Thoracic aorta (tissue), 2 donors: ENCODE measurements at regions not wholly inside any gene's neighbourhood (a gene's known extent, or its start where the extent isn't known, plus 50 kb on each side); places are given as distances from the start of the nearest gene placed in this dataset.

ENCODE experiments used
- ATAC-seq: fragments of 150-250 bp; one replicate; pipeline ENCODE4 v1.8.0; 2017; ENCODE audit warnings: low read depth; ENCODE audit not compliant: insufficient number of reproducible peaks, low FRiP score
- DNase-seq: peaks from one replicate; pipeline ENCODE4 v3.0.0-alpha.2; 2020; ENCODE audit warnings: low spot score
- H3K27ac ChIP-seq, 2 donors: fragments of 200-600 bp; sonication (generic); 1 replicate in 1 of 2; 2 replicates in 1 of 2; pipeline ENCODE4 v1.5.1; 2016; ENCODE audit warnings: mild to moderate bottlenecking in 2 of 2, moderate library complexity in 2 of 2
- H3K27me3 ChIP-seq: fragments of 200-600 bp; sonication (generic); replicated peaks from 2 replicates; pipeline ENCODE4 v1.6.0; 2016; ENCODE audit warnings: mild to moderate bottlenecking; ENCODE audit not compliant: insufficient read depth
- H3K36me3 ChIP-seq: fragments of 200-600 bp; sonication (generic); one replicate; pipeline ENCODE4 v1.5.1; 2016
- H3K4me1 ChIP-seq, 2 donors: fragments of 200-600 bp; sonication (generic); 1 replicate in 1 of 2; 2 replicates in 1 of 2; pipeline versions ENCODE4 v1.5.1 to v1.6.0; 2016; ENCODE audit warnings: low read depth in 2 of 2, mild to moderate bottlenecking in 1 of 2; ENCODE audit not compliant: control insufficient read depth in 1 of 2
- H3K4me3 ChIP-seq: fragments of 200-600 bp; sonication (generic); 2 replicates; pipeline ENCODE4 v1.5.1; 2016; ENCODE audit warnings: mild to moderate bottlenecking
- H3K9me3 ChIP-seq: fragments of 200-600 bp; sonication (generic); 2 replicates; pipeline ENCODE4 v1.5.1; 2016
- TF ChIP-seq, protein P1 (sequence below): fragments of 200-600 bp; sonication (generic); IDR thresholded peaks from one replicate; pipeline ENCODE4 v1.5.1; 2019; ENCODE audit warnings: antibody characterized with exemption

GRCh38 chr7:118586248-118586647 is 361.7 kb downstream of the ANKRD7 start:
- TF ChIP-seq, protein P1, sequence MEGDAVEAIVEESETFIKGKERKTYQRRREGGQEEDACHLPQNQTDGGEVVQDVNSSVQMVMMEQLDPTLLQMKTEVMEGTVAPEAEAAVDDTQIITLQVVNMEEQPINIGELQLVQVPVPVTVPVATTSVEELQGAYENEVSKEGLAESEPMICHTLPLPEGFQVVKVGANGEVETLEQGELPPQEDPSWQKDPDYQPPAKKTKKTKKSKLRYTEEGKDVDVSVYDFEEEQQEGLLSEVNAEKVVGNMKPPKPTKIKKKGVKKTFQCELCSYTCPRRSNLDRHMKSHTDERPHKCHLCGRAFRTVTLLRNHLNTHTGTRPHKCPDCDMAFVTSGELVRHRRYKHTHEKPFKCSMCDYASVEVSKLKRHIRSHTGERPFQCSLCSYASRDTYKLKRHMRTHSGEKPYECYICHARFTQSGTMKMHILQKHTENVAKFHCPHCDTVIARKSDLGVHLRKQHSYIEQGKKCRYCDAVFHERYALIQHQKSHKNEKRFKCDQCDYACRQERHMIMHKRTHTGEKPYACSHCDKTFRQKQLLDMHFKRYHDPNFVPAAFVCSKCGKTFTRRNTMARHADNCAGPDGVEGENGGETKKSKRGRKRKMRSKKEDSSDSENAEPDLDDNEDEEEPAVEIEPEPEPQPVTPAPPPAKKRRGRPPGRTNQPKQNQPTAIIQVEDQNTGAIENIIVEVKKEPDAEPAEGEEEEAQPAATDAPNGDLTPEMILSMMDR: no peak
- H3K4me3 ChIP-seq: no peak overlapping the region
- H3K4me1 ChIP-seq: no peaks in the 10 kb centered on the region
- no peak for ATAC-seq
- H3K36me3 ChIP-seq: no peaks in the 10 kb centered on the region
- no peaks in the 10 kb centered on the region for H3K27me3 ChIP-seq
- no peak for DNase-seq
- H3K9me3 ChIP-seq: no peaks in the 10 kb centered on the region
- H3K27ac ChIP-seq: no peak overlapping the region

- TF ChIP-seq, protein P1: no peak
- Histone ChIP-seq H3K27me3 (no peaks in the 10 kb centered on the region), H3K4me1 (no peaks in the 10 kb centered on the region), H3K4me3 (no peak overlapping the region), H3K9me3 (no peaks in the 10 kb centered on the region), H3K36me3 (no peaks in the 10 kb centered on the region), H3K27ac (no peak overlapping the region)
- ATAC-seq (no peak), DNase-seq (no peak)
Measured at GRCh38 chr7:118590107-118590506, 365.6 kb downstream of the ANKRD7 start.

DNA sequence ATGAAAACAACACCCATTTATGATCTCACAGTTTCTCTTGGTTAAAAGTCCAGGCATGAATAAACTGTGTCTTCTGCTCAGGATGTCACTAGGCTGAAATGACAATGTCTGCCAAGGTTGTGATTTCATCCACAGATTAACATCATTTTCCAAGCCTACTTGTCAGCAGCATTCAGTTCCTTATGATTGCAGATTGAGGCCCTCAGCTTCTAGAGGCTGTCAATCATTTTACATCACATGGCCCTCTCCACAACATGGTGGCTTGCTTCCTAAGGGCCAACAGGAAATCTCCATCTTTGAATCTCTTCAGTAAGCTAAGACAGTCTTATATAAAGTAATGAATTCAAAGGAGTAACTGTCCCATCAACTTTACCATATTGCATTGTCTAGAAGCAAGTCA is 377.6 kb downstream of the ANKRD7 start:
- no peaks in the 10 kb centered on the region for H3K9me3 ChIP-seq
- no peak overlapping the region for H3K4me3 ChIP-seq
- H3K27me3 ChIP-seq: no peaks in the 10 kb centered on the region
- H3K4me1 ChIP-seq: no peaks in the 10 kb centered on the region
- no peaks in the 10 kb centered on the region for H3K36me3 ChIP-seq
- H3K27ac ChIP-seq: no peak overlapping the region
- TF ChIP-seq, protein P1: no peak
- no peak for DNase-seq
- ATAC-seq: no peak

- Histone ChIP-seq H3K9me3 (no peaks in the 10 kb centered on the region), H3K27me3 (no peaks in the 10 kb centered on the region), H3K36me3 (no peaks in the 10 kb centered on the region), H3K4me3 (no peak overlapping the region), H3K27ac (no peak overlapping the region), H3K4me1 (no peaks in the 10 kb centered on the region)
- TF ChIP-seq, protein P1: no peak
- ATAC-seq (no peak), DNase-seq (no peak)
Measured at GRCh38 chr7:118606602-118607001, 382.1 kb downstream of the ANKRD7 start.

DNA sequence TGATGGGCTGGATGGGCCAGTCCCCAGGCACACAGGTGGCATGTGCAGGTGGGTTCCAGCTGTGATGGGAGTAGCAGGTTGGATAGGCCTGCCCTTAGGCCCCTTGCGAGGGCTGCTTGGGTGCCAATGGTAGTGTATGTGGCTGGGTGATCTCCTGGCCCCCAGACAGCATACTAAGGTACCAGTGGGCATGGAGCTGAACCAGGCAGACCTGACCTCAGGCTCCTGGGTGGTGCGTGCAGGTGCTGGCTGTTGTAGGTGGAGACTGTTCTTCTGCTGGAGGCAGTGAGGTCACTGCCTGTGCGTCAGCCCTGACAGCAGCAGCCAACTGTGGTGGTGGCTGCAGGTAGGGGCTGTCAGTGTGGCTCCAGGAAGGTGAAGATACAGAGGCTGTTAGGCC is 384.7 kb downstream of the ANKRD7 start:
- DNase-seq (no peak), ATAC-seq (no peak)
- no peaks in the 10 kb centered on the region for H3K36me3 ChIP-seq
- H3K9me3 ChIP-seq: no peaks in the 10 kb centered on the region
- H3K27ac ChIP-seq: no peak overlapping the region
- TF ChIP-seq, protein P1: no peak
- H3K4me3 ChIP-seq: no peak overlapping the region
- H3K4me1 ChIP-seq: no peaks in the 10 kb centered on the region
- no peaks in the 10 kb centered on the region for H3K27me3 ChIP-seq
